ENCODE measurements at regions not wholly inside any gene's neighbourhood (a gene's known extent, or its start where the extent isn't known, plus 50 kb on each side); places are given as distances from the start of the nearest gene placed in this dataset.
"Not testable (repeated sequence)": the region's sequence is repeated elsewhere in the genome, so short reads cannot be mapped to it uniquely, and the experiment has no call there.

- Mint-ChIP-seq H3K36me3 (no peaks in the 10 kb centered on the region), H3K27ac (peak overlapping the region in 1 of 6 donors; percentile 56), H3K27me3 (no peaks in the 10 kb centered on the region), H3K4me1 (no peaks in the 10 kb centered on the region), H3K9me3 (peaks cover 0 to 6% (median 1%) of the 10 kb centered on the region in 7 donors), H3K4me3 (no peak overlapping the region)
- DNase-seq = no peak
- ATAC-seq (ENCODE audit: low read depth in 2 of 2) = no peak
These were observed 362.7 kb downstream of the DMRTA1 start for GRCh38 chr9:22809371-22809770.

- DNase-seq (no peak), ATAC-seq (ENCODE audit: low read depth in 2 of 2) (no peak)
- H3K4me1 Mint-ChIP-seq = no peaks in the 10 kb centered on the region
- no peak overlapping the region for H3K27ac Mint-ChIP-seq
- H3K36me3 Mint-ChIP-seq = no peaks in the 10 kb centered on the region
- no peak overlapping the region for H3K4me3 Mint-ChIP-seq
- H3K27me3 Mint-ChIP-seq = no peaks in the 10 kb centered on the region
- H3K9me3 Mint-ChIP-seq = peaks cover 0 to 4% (median 0%) of the 10 kb centered on the region in 7 donors
These were observed 366.9 kb downstream of the DMRTA1 start for GRCh38 chr9:22813529-22813928.

DNA sequence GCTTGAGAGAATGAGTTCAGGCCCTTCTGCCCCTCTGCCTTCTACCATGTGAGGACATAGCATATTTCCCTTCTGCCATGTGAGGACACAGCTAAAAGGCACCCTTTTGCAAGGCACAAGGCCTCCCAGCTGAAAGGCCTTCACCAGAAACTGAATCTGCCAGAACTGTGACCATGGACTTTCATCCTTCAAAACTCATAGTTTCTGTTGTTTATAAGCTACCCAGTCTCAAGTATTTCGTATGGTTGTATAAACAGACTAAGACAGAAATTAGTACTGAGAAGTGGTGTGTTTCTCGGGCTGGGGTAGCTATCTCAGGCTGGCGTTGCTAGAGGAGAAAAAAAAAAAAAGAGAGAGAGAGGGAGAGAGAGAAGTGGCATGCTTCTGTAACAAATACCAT is 368.6 kb downstream of the DMRTA1 start:
- H3K27ac Mint-ChIP-seq = no peak overlapping the region
- DNase-seq (no peak), ATAC-seq (ENCODE audit: low read depth in 2 of 2) (no peak)
- no peaks in the 10 kb centered on the region for H3K27me3 Mint-ChIP-seq
- H3K4me3 Mint-ChIP-seq = no peak overlapping the region
- H3K9me3 Mint-ChIP-seq = peaks cover 0 to 7% (median 0%) of the 10 kb centered on the region in 7 donors
- no peaks in the 10 kb centered on the region for H3K36me3 Mint-ChIP-seq
- H3K4me1 Mint-ChIP-seq = no peaks in the 10 kb centered on the region

GRCh38 chr9:22817181-22817580 is 370.6 kb downstream of the DMRTA1 start:
- no peaks in the 10 kb centered on the region for H3K27me3 Mint-ChIP-seq
- H3K4me1 Mint-ChIP-seq = no peaks in the 10 kb centered on the region
- no peak overlapping the region for H3K4me3 Mint-ChIP-seq
- no peaks in the 10 kb centered on the region for H3K36me3 Mint-ChIP-seq
- ATAC-seq (ENCODE audit: low read depth in 2 of 2) = no peak
- H3K27ac Mint-ChIP-seq = no peak overlapping the region
- peaks cover 1 to 10% (median 5%) of the 10 kb centered on the region in 7 donors for H3K9me3 Mint-ChIP-seq
- DNase-seq = no peak

- Mint-ChIP-seq H3K27ac (no peak overlapping the region), H3K27me3 (no peaks in the 10 kb centered on the region)
- no peak for DNase-seq
These were observed 382.6 kb downstream of the DMRTA1 start for GRCh38 chr9:22829236-22829635.

GRCh38 chr9:22838266-22838665 is 391.6 kb downstream of the DMRTA1 start:
- ATAC-seq (ENCODE audit: low read depth in 2 of 2) (no peak), DNase-seq (no peak)
- Mint-ChIP-seq H3K4me3 (no peak overlapping the region), H3K27ac (no peak overlapping the region), H3K36me3 (no peaks in the 10 kb centered on the region), H3K27me3 (no peaks in the 10 kb centered on the region), H3K4me1 (no peaks in the 10 kb centered on the region), H3K9me3 (peaks cover 0 to 5% (median 1%) of the 10 kb centered on the region in 7 donors)

More at GRCh38 chr9:22829236-22829635, 382.6 kb downstream of the DMRTA1 start:
- Mint-ChIP-seq H3K4me3 (no peak overlapping the region), H3K4me1 (no peaks in the 10 kb centered on the region), H3K36me3 (no peaks in the 10 kb centered on the region), H3K9me3 (peaks cover 0 to 9% (median 4%) of the 10 kb centered on the region in 7 donors)
- no peak for ATAC-seq (ENCODE audit: low read depth in 2 of 2)

DNA sequence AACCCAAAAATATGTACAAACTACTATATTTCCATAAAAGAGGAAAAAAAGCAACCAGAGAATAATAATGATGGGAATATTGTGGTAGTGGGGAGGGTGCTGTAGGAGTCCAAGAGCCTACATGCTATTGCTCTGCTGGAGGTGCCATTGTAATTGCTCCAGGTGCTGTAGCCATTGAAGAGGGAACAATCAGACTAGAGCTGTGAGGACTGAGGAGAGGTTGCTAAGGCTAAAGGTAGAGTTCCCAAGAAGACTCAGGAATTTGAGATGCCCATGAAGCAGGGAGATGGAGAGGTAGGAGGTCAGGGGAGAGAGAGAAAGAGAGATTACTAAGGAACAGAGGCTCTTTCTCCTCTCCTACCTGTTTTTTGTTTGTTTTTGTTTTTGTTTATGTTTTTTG is 394.0 kb downstream of the DMRTA1 start:
- ATAC-seq (ENCODE audit: low read depth in 2 of 2) = no peak
- H3K36me3 Mint-ChIP-seq = peaks cover 0 to 3% of the 10 kb centered on the region in 2 donors
- no peak for DNase-seq
- no peak overlapping the region for H3K4me3 Mint-ChIP-seq
- no peaks in the 10 kb centered on the region for H3K27me3 Mint-ChIP-seq
- H3K27ac Mint-ChIP-seq = no peak overlapping the region
- H3K4me1 Mint-ChIP-seq = no peaks in the 10 kb centered on the region
- peaks cover 2 to 17% (median 9%) of the 10 kb centered on the region in 7 donors for H3K9me3 Mint-ChIP-seq

DNA sequence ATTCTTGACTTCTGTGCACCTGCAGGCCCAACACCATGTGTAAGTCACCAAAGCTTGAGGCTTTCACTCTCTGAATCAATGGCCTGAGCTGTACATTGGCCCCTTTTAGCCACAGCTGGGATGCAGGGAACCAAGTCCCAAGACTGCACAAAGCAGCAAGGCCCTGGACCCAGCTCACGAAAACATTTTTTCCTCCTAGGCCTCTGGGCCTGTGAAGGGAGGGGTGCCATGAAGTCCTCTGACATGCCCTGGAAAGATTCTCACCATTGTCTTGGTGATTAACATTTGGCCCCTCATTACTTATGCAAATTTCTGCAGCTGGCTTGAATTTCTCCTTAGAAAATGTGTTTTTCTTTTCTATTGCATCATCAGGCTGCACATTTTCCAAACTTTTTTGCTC is 398.6 kb downstream of the DMRTA1 start:
- not testable (repeated sequence) for H3K4me3 Mint-ChIP-seq; H3K27me3 Mint-ChIP-seq; DNase-seq; ATAC-seq (ENCODE audit: low read depth in 2 of 2); H3K27ac Mint-ChIP-seq; H3K4me1 Mint-ChIP-seq; H3K36me3 Mint-ChIP-seq
- peaks cover 4 to 50% (median 20%) of the 10 kb centered on the region in 7 donors for H3K9me3 Mint-ChIP-seq

- no peak for ATAC-seq (ENCODE audit: low read depth in 2 of 2)
- H3K36me3 Mint-ChIP-seq = no peaks in the 10 kb centered on the region
- H3K27me3 Mint-ChIP-seq = no peaks in the 10 kb centered on the region
- H3K4me3 Mint-ChIP-seq = no peak overlapping the region
- H3K4me1 Mint-ChIP-seq = no peaks in the 10 kb centered on the region
- H3K27ac Mint-ChIP-seq = no peak overlapping the region
- H3K9me3 Mint-ChIP-seq = peaks cover 5 to 21% (median 10%) of the 10 kb centered on the region in 7 donors
- DNase-seq = no peak
These were observed 409.4 kb downstream of the DMRTA1 start for GRCh38 chr9:22855980-22856379.

GRCh38 chr9:22857316-22857715 is 410.7 kb downstream of the DMRTA1 start:
- Mint-ChIP-seq H3K4me3 (no peak overlapping the region), H3K27ac (no peak overlapping the region), H3K27me3 (no peaks in the 10 kb centered on the region), H3K4me1 (no peaks in the 10 kb centered on the region), H3K9me3 (peaks cover 3 to 25% (median 15%) of the 10 kb centered on the region in 7 donors), H3K36me3 (no peaks in the 10 kb centered on the region)
- ATAC-seq (ENCODE audit: low read depth in 2 of 2) = no peak
- DNase-seq = no peak

DNA sequence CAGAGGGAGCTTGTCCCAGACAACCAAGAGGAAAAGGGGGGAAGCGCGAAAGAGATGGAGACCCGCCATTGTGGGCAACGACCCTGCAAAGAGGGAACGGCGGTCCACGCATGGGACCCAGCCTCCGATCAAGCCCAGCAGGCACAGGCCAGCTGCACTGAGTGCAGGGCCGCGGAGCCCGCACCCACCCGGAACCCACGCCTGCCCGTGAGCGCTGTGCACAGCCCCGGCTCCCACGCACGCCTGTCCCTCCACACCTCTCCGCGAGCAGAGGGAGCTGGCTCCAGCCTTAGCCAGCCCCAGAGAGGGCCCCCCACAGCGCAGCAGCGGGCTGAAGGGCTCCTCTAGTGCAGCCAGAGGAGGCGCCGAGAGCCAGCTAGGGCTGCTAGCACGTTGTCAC is 416.5 kb downstream of the DMRTA1 start:
- no peak overlapping the region for H3K4me3 Mint-ChIP-seq
- no peaks in the 10 kb centered on the region for H3K36me3 Mint-ChIP-seq
- no peaks in the 10 kb centered on the region for H3K27me3 Mint-ChIP-seq
- ATAC-seq (ENCODE audit: low read depth in 2 of 2) (no peak), DNase-seq (no peak)
- peaks cover 5 to 30% (median 14%) of the 10 kb centered on the region in 7 donors for H3K9me3 Mint-ChIP-seq
- no peak overlapping the region for H3K27ac Mint-ChIP-seq
- H3K4me1 Mint-ChIP-seq = no peaks in the 10 kb centered on the region

GRCh38 chr9:22863736-22864135 is 417.1 kb downstream of the DMRTA1 start:
- DNase-seq = no peak
- no peaks in the 10 kb centered on the region for H3K4me1 Mint-ChIP-seq
- H3K27ac Mint-ChIP-seq = peak overlapping the region in 1 of 6 donors; percentile 24
- no peak for ATAC-seq (ENCODE audit: low read depth in 2 of 2)
- H3K9me3 Mint-ChIP-seq = peaks cover 3 to 30% (median 12%) of the 10 kb centered on the region in 7 donors
- no peaks in the 10 kb centered on the region for H3K36me3 Mint-ChIP-seq
- H3K27me3 Mint-ChIP-seq = no peaks in the 10 kb centered on the region
- H3K4me3 Mint-ChIP-seq = no peak overlapping the region

- no peaks in the 10 kb centered on the region for H3K4me1 Mint-ChIP-seq
- H3K36me3 Mint-ChIP-seq = no peaks in the 10 kb centered on the region
- no peaks in the 10 kb centered on the region for H3K27me3 Mint-ChIP-seq
- H3K27ac Mint-ChIP-seq = no peak overlapping the region
- peaks cover 0 to 7% (median 0%) of the 10 kb centered on the region in 7 donors for H3K9me3 Mint-ChIP-seq
- H3K4me3 Mint-ChIP-seq = no peak overlapping the region
- no peak for DNase-seq
- ATAC-seq (ENCODE audit: low read depth in 2 of 2) = no peak
These were observed 446.7 kb downstream of the DMRTA1 start for GRCh38 chr9:22893196-22893843.

GRCh38 chr9:22898591-22898990 is 452.0 kb downstream of the DMRTA1 start:
- Mint-ChIP-seq H3K27ac (no peak overlapping the region), H3K9me3 (peaks cover 0 to 9% (median 0%) of the 10 kb centered on the region in 7 donors), H3K4me3 (no peak overlapping the region), H3K36me3 (no peaks in the 10 kb centered on the region), H3K4me1 (no peaks in the 10 kb centered on the region), H3K27me3 (no peaks in the 10 kb centered on the region)
- no peak for ATAC-seq (ENCODE audit: low read depth in 2 of 2)
- DNase-seq = no peak

GRCh38 chr9:22911632-22912031 is 465.0 kb downstream of the DMRTA1 start:
- H3K36me3 Mint-ChIP-seq = no peaks in the 10 kb centered on the region
- ATAC-seq (ENCODE audit: low read depth in 2 of 2) (no peak), DNase-seq (no peak)
- no peaks in the 10 kb centered on the region for H3K27me3 Mint-ChIP-seq
- peaks cover 0 to 9% (median 0%) of the 10 kb centered on the region in 7 donors for H3K9me3 Mint-ChIP-seq
- no peak overlapping the region for H3K27ac Mint-ChIP-seq
- H3K4me3 Mint-ChIP-seq = no peak overlapping the region
- no peaks in the 10 kb centered on the region for H3K4me1 Mint-ChIP-seq
